ENCODE measurements at regions not wholly inside any gene's neighbourhood (a gene's known extent, or its start where the extent isn't known, plus 50 kb on each side); places are given as distances from the start of the nearest gene placed in this dataset.
"Not testable (repeated sequence)": the region's sequence is repeated elsewhere in the genome, so short reads cannot be mapped to it uniquely, and the experiment has no call there.

GRCh38 chr14:39499514-39499913, 67.3 kb upstream of the FBXO33 start:
- DNase-seq, result no peak

GRCh38 chr14:39497677-39498076, 65.4 kb upstream of the FBXO33 start:
- DNase-seq, result not testable (repeated sequence)

GRCh38 chr14:39492267-39492666, 60.0 kb upstream of the FBXO33 start:
- DNase-seq, result no peak

GRCh38 chr14:39491134-39491571, 58.9 kb upstream of the FBXO33 start:
- peak; percentile 23 for DNase-seq

GRCh38 chr14:39488600-39488999, 56.4 kb upstream of the FBXO33 start:
- no peak for DNase-seq

- DNase-seq, result no peak
These were observed 51.4 kb upstream of the FBXO33 start for GRCh38 chr14:39483682-39484081.
